Adrenal gland (tissue), 5 donors: ENCODE measurements at regions not wholly inside any gene's neighbourhood (a gene's known extent, or its start where the extent isn't known, plus 50 kb on each side); places are given as distances from the start of the nearest gene placed in this dataset.

Source experiments
- CTCF ChIP-seq, 6 experiments: fragments of 450-650 bp in 4 of 6; fragments of 200-600 bp in 2 of 6; sonication (generic) in 1 of 6; IDR thresholded peaks; 1 replicate in 5 of 6; 2 replicates in 1 of 6; pipeline versions ENCODE4 v1.5.1 to v1.8.0; 2016 to 2021; ENCODE audit warnings: antibody characterized with exemption in 6 of 6, mild to moderate bottlenecking in 2 of 6, moderate library complexity in 1 of 6
- POLR2A ChIP-seq, 2 donors: fragments of 450-650 bp; IDR thresholded peaks; one replicate each; pipeline ENCODE4 v1.6.1; 2017; ENCODE audit warnings: antibody characterized with exemption in 2 of 2, mild to moderate bottlenecking in 2 of 2, moderate library complexity in 1 of 2
- donor health status: DM: no; HTN: no; CAD: no.

- no peak for TF ChIP-seq CTCF (IDR thresholded peaks at IDR 0.05)
- no peak for TF ChIP-seq POLR2A (IDR thresholded peaks at IDR 0.05)
Measured at GRCh38 chr14:28681681-28682080, 84.9 kb upstream of the FOXG1 start.
